ENCODE measurements at regions not wholly inside any gene's neighbourhood (a gene's known extent, or its start where the extent isn't known, plus 50 kb on each side); places are given as distances from the start of the nearest gene placed in this dataset.

DNA sequence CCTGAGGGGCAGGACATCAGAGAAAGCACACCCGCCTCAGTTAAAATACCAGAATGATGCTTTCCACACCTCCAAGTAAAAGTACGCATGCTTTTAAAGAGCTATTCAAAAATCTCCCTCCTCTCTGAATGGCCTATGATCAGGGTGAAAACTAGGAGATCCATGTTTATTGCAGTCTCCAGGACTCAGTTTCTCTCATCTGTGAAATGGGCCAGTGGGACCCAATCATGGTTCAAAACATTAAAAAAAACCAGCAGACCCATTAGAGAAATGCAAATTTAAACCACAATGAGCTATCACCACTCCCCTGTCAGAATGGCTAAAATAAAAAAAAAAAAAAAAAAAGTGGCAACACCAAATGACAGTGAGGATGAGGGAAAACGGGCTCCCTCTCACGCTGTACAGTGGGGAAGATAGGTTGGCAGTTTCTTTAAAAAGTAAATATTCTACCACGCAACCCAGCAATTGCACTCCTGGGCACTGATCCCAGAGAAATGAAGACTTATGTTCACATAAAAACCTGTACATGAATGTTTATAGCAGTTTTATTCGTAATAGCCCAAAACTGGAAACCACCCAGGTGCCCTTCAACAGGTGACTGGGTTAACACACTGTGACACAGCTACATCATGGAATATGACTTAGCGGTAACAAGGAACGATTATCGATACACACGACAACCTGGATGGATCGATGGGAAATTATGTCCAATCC, 242.7 kb downstream of the MN1 start:
- H3K27ac ChIP-seq, result no peak overlapping the region

GRCh38 chr22:27560781-27561180, 240.8 kb downstream of the MN1 start:
- peaks cover 0 to 11% (median 8%) of the 10 kb centered on the region in 10 experiments; a peak in 9 of 20 replicates for H3K4me1 ChIP-seq
- no peaks in the 10 kb centered on the region; a peak in 1 of 22 replicates for H4K20me1 ChIP-seq
- peak overlapping the region in 4 of 11 experiments; percentile 13 to 48 (median 44); a peak in 5 of 22 replicates for H3K4me2 ChIP-seq
- no peak overlapping the region for H3K4me3 ChIP-seq
- H3K9ac ChIP-seq, result no peak overlapping the region
- 0 out of 22 replicates have a peak, but pooled peaks cover 0 to 11% (median 0%) of the 10 kb centered on the region in 11 experiments for H3K9me3 ChIP-seq (replicated peaks in 1 of 11)
- no peaks in the 10 kb centered on the region for H3K27me3 ChIP-seq
- no peaks in the 10 kb centered on the region for H3K36me3 ChIP-seq
- H3K27ac ChIP-seq, result no peak overlapping the region
- no peak for TF ChIP-seq Cebpa-rat (IDR thresholded peaks at IDR 0.05)

More for the DNA sequence above, 242.7 kb downstream of the MN1 start:
- Histone ChIP-seq H3K9me3 (replicated peaks in 1 of 11) (0 out of 22 replicates have a peak, but pooled peaks cover 0 to 1% (median 0%) of the 10 kb centered on the region in 11 experiments), H3K9ac (no peak overlapping the region), H4K20me1 (no peaks in the 10 kb centered on the region; a peak in 1 of 22 replicates), H3K4me1 (peaks cover 0 to 11% (median 8%) of the 10 kb centered on the region in 10 experiments; a peak in 11 of 20 replicates), H3K4me3 (no peak overlapping the region), H3K4me2 (no peak overlapping the region), H3K36me3 (no peaks in the 10 kb centered on the region), H3K27me3 (no peaks in the 10 kb centered on the region)
- TF ChIP-seq Cebpa-rat (IDR thresholded peaks at IDR 0.05), result no peak

GRCh38 chr22:27561286-27561904, 240.2 kb downstream of the MN1 start:
- Histone ChIP-seq H3K4me2 (peak overlapping the region in 6 of 11 experiments; percentile 13 to 48 (median 44); a peak in 7 of 22 replicates), H3K9me3 (replicated peaks in 1 of 11) (0 out of 22 replicates have a peak, but pooled peaks cover 0 to 11% (median 0%) of the 10 kb centered on the region in 11 experiments), H3K27ac (no peak overlapping the region), H3K27me3 (no peaks in the 10 kb centered on the region), H3K4me1 (peaks cover 0 to 11% (median 8%) of the 10 kb centered on the region in 10 experiments; a peak in 9 of 20 replicates), H3K4me3 (no peak overlapping the region), H3K36me3 (no peaks in the 10 kb centered on the region), H4K20me1 (no peaks in the 10 kb centered on the region; a peak in 1 of 22 replicates), H3K9ac (no peak overlapping the region)
- no peak for TF ChIP-seq Cebpa-rat (IDR thresholded peaks at IDR 0.05)

- Histone ChIP-seq H3K27me3 (no peaks in the 10 kb centered on the region), H4K20me1 (no peaks in the 10 kb centered on the region; a peak in 2 of 22 replicates), H3K4me3 (no peak overlapping the region), H3K4me1 (peaks cover 0 to 19% (median 10%) of the 10 kb centered on the region in 10 experiments; a peak in 10 of 20 replicates), H3K27ac (no peak overlapping the region), H3K9me3 (replicated peaks in 1 of 11) (0 out of 22 replicates have a peak, but pooled peaks cover 0 to 11% (median 0%) of the 10 kb centered on the region in 11 experiments), H3K9ac (no peak overlapping the region), H3K36me3 (no peaks in the 10 kb centered on the region), H3K4me2 (no peak overlapping the region)
- TF ChIP-seq Cebpa-rat (IDR thresholded peaks at IDR 0.05), result no peak
These were observed 236.8 kb downstream of the MN1 start for GRCh38 chr22:27564806-27565205.

- H3K36me3 ChIP-seq, result no peaks in the 10 kb centered on the region
- H3K27me3 ChIP-seq, result no peaks in the 10 kb centered on the region
- H3K27ac ChIP-seq, result no peak overlapping the region
- no peak overlapping the region for H3K4me2 ChIP-seq
- H3K4me3 ChIP-seq, result no peak overlapping the region
- H4K20me1 ChIP-seq, result no peaks in the 10 kb centered on the region; a peak in 1 of 22 replicates
- peaks cover 0 to 9% (median 3%) of the 10 kb centered on the region in 10 experiments; a peak in 9 of 20 replicates for H3K4me1 ChIP-seq
- H3K9ac ChIP-seq, result no peak overlapping the region
- H3K9me3 ChIP-seq (replicated peaks in 1 of 11), result 0 out of 22 replicates have a peak, but pooled peaks cover 0 to 11% (median 0%) of the 10 kb centered on the region in 11 experiments
- TF ChIP-seq Cebpa-rat (IDR thresholded peaks at IDR 0.05), result no peak
These were observed 235.0 kb downstream of the MN1 start for GRCh38 chr22:27566602-27567001.

- Histone ChIP-seq H3K27me3 (no peaks in the 10 kb centered on the region; a peak in 2 of 22 replicates), H3K4me3 (no peak overlapping the region), H3K27ac (no peak overlapping the region), H3K4me1 (peaks cover 0 to 8% (median 3%) of the 10 kb centered on the region in 10 experiments; a peak in 8 of 20 replicates), H3K9ac (no peak overlapping the region), H3K36me3 (no peaks in the 10 kb centered on the region), H4K20me1 (no peaks in the 10 kb centered on the region; a peak in 1 of 22 replicates), H3K9me3 (replicated peaks in 1 of 11) (peaks cover 0 to 16% (median 0%) of the 10 kb centered on the region in 11 experiments; a peak in 2 of 22 replicates), H3K4me2 (peak overlapping the region in 7 of 11 experiments; percentile 19 to 50 (median 28); a peak in 9 of 22 replicates)
- TF ChIP-seq Cebpa-rat (IDR thresholded peaks at IDR 0.05), result no peak
These were observed 233.3 kb downstream of the MN1 start for GRCh38 chr22:27568265-27568664.

GRCh38 chr22:27571463-27572277, 229.9 kb downstream of the MN1 start:
- H3K36me3 ChIP-seq, result no peaks in the 10 kb centered on the region
- no peak for TF ChIP-seq Cebpa-rat (IDR thresholded peaks at IDR 0.05)
- H3K9me3 ChIP-seq (replicated peaks in 1 of 11), result peaks cover 0 to 5% (median 0%) of the 10 kb centered on the region in 11 experiments; a peak in 2 of 22 replicates
- H3K27ac ChIP-seq, result no peak overlapping the region
- no peak overlapping the region for H3K9ac ChIP-seq
- H3K4me3 ChIP-seq, result no peak overlapping the region
- peaks cover 0 to 20% (median 9%) of the 10 kb centered on the region in 10 experiments; a peak in 12 of 20 replicates for H3K4me1 ChIP-seq
- no peak overlapping the region for H3K4me2 ChIP-seq
- no peaks in the 10 kb centered on the region; a peak in 1 of 22 replicates for H4K20me1 ChIP-seq
- H3K27me3 ChIP-seq, result peaks cover 0 to 5% (median 0%) of the 10 kb centered on the region in 11 experiments; a peak in 3 of 22 replicates

- no peak for TF ChIP-seq Cebpa-rat (IDR thresholded peaks at IDR 0.05)
- Histone ChIP-seq H3K4me2 (no peak overlapping the region), H4K20me1 (no peaks in the 10 kb centered on the region; a peak in 1 of 22 replicates), H3K27me3 (peaks cover 0 to 5% (median 0%) of the 10 kb centered on the region in 11 experiments; a peak in 3 of 22 replicates), H3K4me1 (peaks cover 0 to 22% (median 9%) of the 10 kb centered on the region in 10 experiments; a peak in 12 of 20 replicates), H3K27ac (no peak overlapping the region), H3K9ac (no peak overlapping the region), H3K4me3 (no peak overlapping the region), H3K36me3 (no peaks in the 10 kb centered on the region), H3K9me3 (replicated peaks in 1 of 11) (peaks cover 0 to 5% (median 0%) of the 10 kb centered on the region in 11 experiments; a peak in 2 of 22 replicates)
These were observed 229.3 kb downstream of the MN1 start for GRCh38 chr22:27572278-27572666.

All from BLaER1 treated with 17β-estradiol and CSF1 and Interleukin-3, amounts not matched to agents 10 nM and 100 nM (cell line).